HG02852 (cell line): ENCODE measurements at regions not wholly inside any gene's neighbourhood (a gene's known extent, or its start where the extent isn't known, plus 50 kb on each side); places are given as distances from the start of the nearest gene placed in this dataset.
"Not testable (repeated sequence)": the region's sequence is repeated elsewhere in the genome, so short reads cannot be mapped to it uniquely, and the experiment has no call there.

Source experiments
- ATAC-seq: cut with Tn5 transposase; IDR thresholded peaks from one replicate; pipeline ENCODE4 v1.9.1; 2021; ENCODE audit warnings: mild to moderate bottlenecking, moderate library complexity; ENCODE audit not compliant: unreplicated experiment

GRCh38 chr10:2895594-2896196, 171.7 kb upstream of the PFKP start:
- no peak for ATAC-seq

DNA sequence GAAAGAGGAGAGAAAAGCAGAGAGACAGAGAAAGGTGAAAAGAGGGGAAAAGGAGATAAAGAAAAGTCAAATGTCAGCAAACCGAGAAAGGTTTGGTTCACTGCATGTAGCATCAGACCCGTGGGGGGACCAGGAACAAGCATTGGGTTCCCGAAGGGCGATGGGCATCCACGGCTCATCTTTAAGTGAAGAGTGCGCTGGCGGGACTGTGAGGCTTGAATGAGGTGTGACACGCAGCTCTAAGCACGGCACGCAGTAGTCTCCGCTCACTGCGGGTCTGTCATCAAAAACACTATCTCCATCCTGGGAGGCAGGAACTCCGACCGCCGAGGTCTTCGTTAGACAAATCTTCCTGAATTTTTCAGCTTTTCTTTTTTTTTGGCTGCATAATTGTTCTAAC, 173.4 kb upstream of the PFKP start:
- no peak for ATAC-seq

GRCh38 chr10:2893158-2893845, 174.0 kb upstream of the PFKP start:
- no peak for ATAC-seq

GRCh38 chr10:2891770-2892124, 175.6 kb upstream of the PFKP start:
- no peak for ATAC-seq

GRCh38 chr10:2891073-2891769, 176.1 kb upstream of the PFKP start:
- ATAC-seq = no peak

DNA sequence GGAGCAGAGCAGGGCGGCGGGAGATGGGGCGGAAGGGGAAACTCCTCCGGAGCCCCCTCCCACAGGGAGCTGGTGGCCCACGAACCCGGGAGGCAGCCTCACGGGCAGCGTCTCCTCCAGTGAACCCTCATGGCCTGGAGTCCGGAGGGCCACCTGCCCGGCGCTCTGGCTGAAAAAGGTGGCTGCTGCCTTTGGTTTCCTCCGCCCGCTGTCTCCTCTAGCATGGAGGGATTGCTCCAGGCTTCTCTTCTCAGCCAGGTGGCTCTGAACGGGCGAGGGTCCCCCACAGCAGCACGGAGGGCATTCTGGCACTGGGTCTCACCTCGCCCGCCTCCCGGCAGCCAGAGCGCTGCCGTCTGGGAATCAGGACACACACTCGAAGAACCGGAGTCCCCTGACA, 177.3 kb upstream of the PFKP start:
- ATAC-seq = no peak

DNA sequence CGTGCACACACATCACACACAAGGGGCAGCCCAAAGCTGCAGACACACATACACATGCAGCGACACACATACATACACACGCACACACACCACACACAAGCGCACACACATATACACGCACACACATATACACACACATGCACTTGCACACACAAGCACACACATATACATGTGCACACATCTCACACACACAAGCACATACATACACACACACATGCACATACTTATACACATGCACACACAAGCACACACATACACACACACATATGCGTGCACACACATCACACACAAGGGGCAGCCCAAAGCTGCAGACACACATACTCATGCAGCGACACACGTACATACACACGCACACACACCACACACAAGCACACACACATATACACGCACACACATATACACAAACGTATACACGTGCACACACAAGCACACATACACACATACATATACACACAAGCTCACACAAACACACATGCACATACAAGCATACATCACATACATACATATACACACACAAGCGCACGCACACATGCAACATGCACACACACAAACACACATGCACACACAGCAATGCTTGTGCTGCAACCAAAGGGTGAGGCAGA, 178.8 kb upstream of the PFKP start:
- no peak for ATAC-seq

DNA sequence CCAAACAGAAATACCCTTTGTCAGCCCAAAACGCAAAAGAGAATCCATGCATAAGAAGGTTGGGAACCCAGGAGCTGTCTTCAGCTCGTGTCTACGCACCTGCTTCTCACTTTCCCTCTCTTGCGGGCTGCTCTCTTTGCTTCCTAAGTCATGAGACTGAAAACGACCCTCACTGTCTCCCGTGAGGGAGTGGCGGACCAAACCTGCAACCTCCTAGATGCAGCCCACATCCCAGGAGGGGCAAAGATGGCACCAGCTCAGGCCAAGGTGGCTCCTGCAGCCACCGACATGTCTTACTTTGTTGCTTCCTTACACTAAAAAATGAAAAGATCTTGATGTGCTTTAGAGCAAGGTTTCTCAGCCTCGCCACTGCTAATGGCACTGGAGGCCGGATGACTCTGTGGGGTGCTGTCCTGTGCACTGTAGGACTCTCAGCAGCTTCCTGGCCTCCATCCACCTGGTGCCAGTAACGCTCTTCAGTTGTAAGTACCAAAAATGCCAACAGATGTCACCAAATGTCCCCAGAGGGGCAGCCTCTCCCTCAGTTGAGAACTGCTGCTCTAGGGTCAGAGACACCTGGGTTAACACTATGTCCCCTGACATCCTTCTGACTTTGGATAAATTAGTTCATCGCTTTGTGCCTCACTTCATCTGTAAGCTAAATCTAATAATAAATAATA, 179.8 kb upstream of the PFKP start:
- ATAC-seq = no peak

DNA sequence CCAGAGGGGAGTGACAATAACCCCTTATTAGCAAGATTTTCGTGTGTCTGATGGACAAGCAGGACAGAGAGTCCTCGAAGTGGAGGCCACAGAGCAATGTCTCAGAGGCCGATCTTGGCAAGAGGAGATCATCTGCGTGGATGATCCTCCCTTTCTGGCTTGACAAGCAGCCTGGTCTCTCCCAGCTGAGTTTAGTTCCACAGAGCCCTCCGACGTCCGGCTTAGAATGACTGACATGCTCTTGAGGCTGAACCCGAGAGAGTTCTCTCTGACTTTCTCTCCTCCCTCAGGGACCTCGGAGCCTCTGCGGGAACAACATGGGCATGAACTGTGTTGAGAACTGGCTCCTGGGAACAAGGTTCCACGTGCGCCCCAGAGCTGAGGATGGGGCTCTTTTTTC, 180.7 kb upstream of the PFKP start:
- no peak for ATAC-seq

- ATAC-seq = no peak
Observed at GRCh38 chr10:2885288-2886278, 181.8 kb upstream of the PFKP start.

GRCh38 chr10:2883983-2884540, 183.3 kb upstream of the PFKP start:
- ATAC-seq = not testable (repeated sequence)

DNA sequence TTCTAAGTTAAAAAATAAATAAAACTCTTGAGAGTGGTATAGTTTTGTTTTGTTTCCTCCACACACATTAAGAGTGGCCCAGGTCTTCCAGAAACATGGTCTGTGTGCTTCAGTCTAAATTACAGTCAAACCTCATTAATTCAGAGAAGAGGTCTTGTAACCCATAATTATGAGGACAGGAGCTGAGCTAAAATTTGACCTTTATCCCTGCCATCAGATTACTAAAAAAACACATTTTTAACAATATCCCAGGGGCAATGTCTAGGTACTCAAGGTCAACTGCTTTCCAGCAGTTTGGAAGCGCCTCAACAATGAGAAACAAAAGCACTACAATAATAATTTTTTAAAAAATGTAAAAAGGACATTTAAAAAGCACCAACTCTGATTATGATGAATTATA, 184.1 kb upstream of the PFKP start:
- no peak for ATAC-seq

DNA sequence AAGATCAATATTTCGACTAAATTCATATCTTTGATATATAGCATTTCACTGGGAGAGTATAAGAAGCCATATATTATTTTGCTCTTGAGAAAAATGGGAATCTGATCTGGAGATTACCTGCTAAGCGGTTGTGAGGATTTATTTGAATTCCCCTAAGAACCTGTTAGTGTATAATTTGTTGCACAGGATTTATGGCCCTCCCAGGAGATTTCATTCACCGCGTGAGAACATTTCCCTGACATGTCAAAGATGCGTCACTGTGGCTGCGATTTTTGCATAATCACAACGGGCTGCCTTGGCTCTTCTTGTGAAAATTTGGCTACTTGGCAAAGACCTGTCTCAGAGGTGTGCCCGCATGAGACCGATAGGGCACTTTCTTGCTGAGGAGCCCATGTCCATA, 184.7 kb upstream of the PFKP start:
- no peak for ATAC-seq

GRCh38 chr10:2881720-2882620, 185.4 kb upstream of the PFKP start:
- ATAC-seq = no peak

- not testable (repeated sequence) for ATAC-seq
Observed at GRCh38 chr10:2880050-2880449, 187.3 kb upstream of the PFKP start.

- no peak for ATAC-seq
Observed at GRCh38 chr10:2878818-2879217, 188.5 kb upstream of the PFKP start.

- no peak for ATAC-seq
Observed at GRCh38 chr10:2876032-2876431, 191.3 kb upstream of the PFKP start.

DNA sequence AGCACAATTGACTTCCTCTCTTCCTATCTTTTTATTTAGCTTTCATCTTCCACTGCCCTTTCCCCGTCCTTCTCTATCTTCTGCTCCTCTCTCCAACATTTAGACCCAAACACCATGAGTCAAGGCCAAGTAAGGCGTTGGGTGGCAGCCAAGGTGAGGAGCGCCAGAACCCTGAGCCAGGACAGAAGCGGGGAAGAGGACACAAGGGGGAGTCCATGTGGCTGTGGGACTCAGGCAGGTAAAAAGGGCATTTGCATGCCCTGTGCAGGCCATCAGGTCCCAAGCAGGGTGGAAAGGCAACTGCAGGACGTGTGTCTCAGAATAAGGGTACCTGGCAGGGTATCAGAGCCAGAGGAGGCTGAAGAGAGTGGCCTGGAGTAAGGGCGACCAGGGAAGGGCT, 192.4 kb upstream of the PFKP start:
- no peak for ATAC-seq

- no peak for ATAC-seq
Observed at GRCh38 chr10:2873769-2874168, 193.6 kb upstream of the PFKP start.
